DOHH2 (cell line): ENCODE measurements at regions not wholly inside any gene's neighbourhood (a gene's known extent, or its start where the extent isn't known, plus 50 kb on each side); places are given as distances from the start of the nearest gene placed in this dataset.

Source experiments
- EZH2phosphoT487 ChIP-seq: fragments of 200-600 bp; sonication (generic); IDR thresholded peaks from 2 replicates; pipeline ENCODE4 v1.6.1; 2017; ENCODE audit warnings: borderline replicate concordance, mild to moderate bottlenecking, antibody characterized with exemption, low read length, moderate library complexity, mixed read lengths
- TF ChIP-seq, protein P1 (sequence below): fragments of 200-600 bp; sonication (generic); IDR thresholded peaks from one replicate; pipeline ENCODE4 v1.5.1; 2014; ENCODE audit warnings: antibody characterized with exemption, mild to moderate bottlenecking, low read depth, low read length; ENCODE audit not compliant: poor library complexity, severe bottlenecking

DNA sequence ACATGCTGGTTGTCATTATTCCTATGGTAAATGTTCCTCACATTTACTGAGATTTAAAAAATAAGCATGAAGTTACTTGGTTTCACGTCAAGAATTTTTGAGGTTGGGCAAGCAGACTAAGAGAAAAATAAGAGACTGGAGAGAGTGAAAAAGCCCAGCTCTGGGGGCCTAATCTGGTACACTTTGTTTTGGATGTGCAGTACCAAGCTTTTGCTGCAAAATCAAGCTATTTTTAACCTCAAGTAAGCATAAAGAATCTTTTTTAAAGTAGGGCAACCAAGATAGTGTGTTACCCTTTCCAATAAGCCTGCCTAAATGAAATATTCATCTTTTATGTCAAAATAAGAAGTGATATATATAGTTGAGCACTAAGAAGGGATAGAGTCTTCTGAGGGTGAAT lies 79.4 kb upstream of the ARHGAP20 start:
- TF ChIP-seq, protein P1, sequence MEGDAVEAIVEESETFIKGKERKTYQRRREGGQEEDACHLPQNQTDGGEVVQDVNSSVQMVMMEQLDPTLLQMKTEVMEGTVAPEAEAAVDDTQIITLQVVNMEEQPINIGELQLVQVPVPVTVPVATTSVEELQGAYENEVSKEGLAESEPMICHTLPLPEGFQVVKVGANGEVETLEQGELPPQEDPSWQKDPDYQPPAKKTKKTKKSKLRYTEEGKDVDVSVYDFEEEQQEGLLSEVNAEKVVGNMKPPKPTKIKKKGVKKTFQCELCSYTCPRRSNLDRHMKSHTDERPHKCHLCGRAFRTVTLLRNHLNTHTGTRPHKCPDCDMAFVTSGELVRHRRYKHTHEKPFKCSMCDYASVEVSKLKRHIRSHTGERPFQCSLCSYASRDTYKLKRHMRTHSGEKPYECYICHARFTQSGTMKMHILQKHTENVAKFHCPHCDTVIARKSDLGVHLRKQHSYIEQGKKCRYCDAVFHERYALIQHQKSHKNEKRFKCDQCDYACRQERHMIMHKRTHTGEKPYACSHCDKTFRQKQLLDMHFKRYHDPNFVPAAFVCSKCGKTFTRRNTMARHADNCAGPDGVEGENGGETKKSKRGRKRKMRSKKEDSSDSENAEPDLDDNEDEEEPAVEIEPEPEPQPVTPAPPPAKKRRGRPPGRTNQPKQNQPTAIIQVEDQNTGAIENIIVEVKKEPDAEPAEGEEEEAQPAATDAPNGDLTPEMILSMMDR, result no peak
- TF ChIP-seq EZH2phosphoT487, result no peak
